Activated naive CD8-positive, alpha-beta T cell treated with anti-CD3 and anti-CD28 coated beads, Interleukin-2, amount 50 U/mL, for 24 hours (primary cell): ENCODE measurements at regions not wholly inside any gene's neighbourhood (a gene's known extent, or its start where the extent isn't known, plus 50 kb on each side); places are given as distances from the start of the nearest gene placed in this dataset.

Experiments used
- ATAC-seq: fragments of 150-1000 bp; cut with Tn5 transposase; one replicate; pipeline ENCODE4 v1.10.0; 2021
- DNase-seq: peaks from one replicate; pipeline ENCODE4 v3.0.0; 2021
- H3K27ac Mint-ChIP-seq: one replicate; pipeline ENCODE4 v1.8.0; 2021; ENCODE audit warnings: mild to moderate bottlenecking, mixed read lengths
- H3K27me3 Mint-ChIP-seq: one replicate; pipeline ENCODE4 v1.8.0; 2021; ENCODE audit warnings: mixed read lengths
- H3K36me3 Mint-ChIP-seq: one replicate; pipeline ENCODE4 v1.8.0; 2021; ENCODE audit warnings: low read depth, mixed read lengths
- H3K4me1 Mint-ChIP-seq: one replicate; pipeline ENCODE4 v1.8.0; 2021; ENCODE audit warnings: mixed read lengths
- H3K4me3 Mint-ChIP-seq: one replicate; pipeline ENCODE4 v1.8.0; 2021; ENCODE audit warnings: mild to moderate bottlenecking, moderate library complexity, mixed read lengths
- H3K9me3 Mint-ChIP-seq: one replicate; pipeline ENCODE4 v1.8.0; 2021; ENCODE audit warnings: mixed read lengths

DNA sequence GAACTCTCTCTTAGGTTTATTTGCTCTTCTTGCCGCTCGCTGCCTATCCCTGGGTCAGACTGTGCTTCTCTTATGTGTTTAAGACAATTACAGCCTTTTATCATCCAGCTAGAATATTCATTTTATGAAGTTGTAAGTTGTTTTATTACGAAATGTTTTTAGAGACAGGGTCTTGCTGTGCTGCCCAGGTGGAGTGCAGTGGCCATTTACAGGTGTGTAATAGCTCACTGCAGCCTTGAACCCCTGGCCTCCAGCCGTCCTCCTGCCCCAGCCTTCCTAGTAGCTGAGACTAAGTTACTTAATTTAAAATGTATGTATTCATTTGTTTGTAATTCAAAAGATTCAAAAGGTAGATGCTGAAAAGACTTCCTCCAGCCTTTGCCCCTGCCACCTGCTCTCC lies 99.0 kb upstream of the KIF26B start:
- H3K4me1 Mint-ChIP-seq, result peaks cover 12% of the 10 kb centered on the region
- H3K36me3 Mint-ChIP-seq, result no peaks in the 10 kb centered on the region
- no peak overlapping the region for H3K27ac Mint-ChIP-seq
- DNase-seq, result no peak
- H3K4me3 Mint-ChIP-seq, result no peak overlapping the region
- no peaks in the 10 kb centered on the region for H3K9me3 Mint-ChIP-seq
- no peak for ATAC-seq
- H3K27me3 Mint-ChIP-seq, result peaks cover 14% of the 10 kb centered on the region

DNA sequence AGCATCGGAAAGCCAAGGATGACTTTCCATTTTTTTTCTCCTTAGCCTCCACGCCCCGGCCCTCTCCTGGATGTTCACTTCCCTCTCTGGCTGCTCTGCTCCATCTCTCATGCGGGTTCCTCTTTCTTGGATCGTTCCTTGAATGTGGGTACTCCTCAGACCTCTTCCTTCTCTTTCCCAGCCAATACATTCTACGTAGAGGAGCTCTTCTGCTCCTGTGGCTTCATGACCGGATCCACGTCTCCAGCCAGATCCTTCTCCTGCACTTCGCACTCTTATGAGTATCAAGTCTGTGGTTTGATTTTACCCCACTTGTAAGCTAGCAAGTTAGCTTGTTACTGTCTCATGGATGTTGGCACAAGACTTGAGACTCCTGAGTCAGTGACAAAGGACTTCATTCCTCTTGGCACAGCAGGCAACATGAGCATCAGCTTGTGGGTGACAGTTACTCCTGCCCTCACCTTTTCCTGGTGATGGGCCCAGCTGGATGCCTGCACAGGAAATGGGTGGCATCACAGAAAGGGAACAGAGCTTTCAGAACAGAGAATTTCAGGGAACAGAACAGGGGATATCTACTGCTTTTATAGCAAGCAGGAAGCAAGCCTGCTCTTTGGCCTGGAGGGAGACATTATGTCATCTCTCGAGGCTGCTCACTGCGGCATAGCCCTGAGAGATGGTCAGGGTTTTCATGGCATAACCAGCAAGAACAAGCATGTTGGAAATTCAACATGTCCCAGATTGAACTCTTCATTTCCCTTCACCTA lies 100.1 kb upstream of the KIF26B start:
- ATAC-seq (no peak), DNase-seq (no peak)
- Mint-ChIP-seq H3K36me3 (no peaks in the 10 kb centered on the region), H3K4me1 (peaks cover 12% of the 10 kb centered on the region), H3K27me3 (peaks cover 14% of the 10 kb centered on the region), H3K9me3 (no peaks in the 10 kb centered on the region), H3K27ac (no peak overlapping the region), H3K4me3 (no peak overlapping the region)

DNA sequence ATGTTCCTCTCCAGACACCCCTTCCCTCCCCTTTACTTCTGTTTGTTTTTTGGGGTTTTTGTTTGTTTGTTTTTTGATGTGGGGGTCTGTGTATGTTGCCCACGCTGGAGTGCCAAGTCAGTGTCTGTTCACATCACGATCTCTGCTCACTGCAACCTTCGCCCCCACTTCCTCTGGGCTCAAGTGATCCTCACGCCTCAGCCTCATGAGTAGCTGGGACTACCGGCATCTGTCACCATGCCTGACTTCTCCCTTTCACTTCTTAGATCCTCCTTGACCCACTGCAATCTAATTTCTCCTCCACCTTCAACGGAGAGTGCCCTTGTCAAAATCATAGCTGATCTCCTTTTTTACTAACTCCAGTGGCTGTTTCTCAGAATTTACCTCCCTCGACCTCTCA lies 100.7 kb upstream of the KIF26B start:
- H3K9me3 Mint-ChIP-seq, result no peaks in the 10 kb centered on the region
- no peak overlapping the region for H3K4me3 Mint-ChIP-seq
- H3K36me3 Mint-ChIP-seq, result no peaks in the 10 kb centered on the region
- no peak overlapping the region for H3K27ac Mint-ChIP-seq
- H3K4me1 Mint-ChIP-seq, result peaks cover 12% of the 10 kb centered on the region
- ATAC-seq (no peak), DNase-seq (no peak)
- peaks cover 14% of the 10 kb centered on the region for H3K27me3 Mint-ChIP-seq

DNA sequence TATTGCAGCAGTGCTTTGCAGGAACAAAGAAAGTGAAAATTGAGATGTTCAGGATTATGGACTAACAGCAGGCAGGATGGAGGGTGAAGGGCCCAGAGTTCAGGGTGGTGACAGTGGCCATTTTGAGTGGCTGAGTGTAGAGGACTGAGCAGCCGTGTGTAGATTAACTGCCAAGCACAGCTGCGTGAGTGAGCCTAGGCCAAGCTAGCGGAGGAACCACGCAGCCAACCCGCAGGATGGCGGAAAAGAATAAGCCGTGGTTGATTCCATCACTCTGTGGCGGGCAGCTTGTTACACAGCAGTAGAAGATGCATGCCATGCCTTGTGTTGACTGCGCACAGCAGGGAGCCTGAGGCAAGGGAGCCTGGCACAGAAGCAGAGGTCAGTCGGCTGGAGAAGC lies 102.5 kb upstream of the KIF26B start:
- ATAC-seq (no peak), DNase-seq (no peak)
- Mint-ChIP-seq H3K4me3 (peak overlapping the region; percentile 39), H3K27ac (no peak overlapping the region), H3K36me3 (no peaks in the 10 kb centered on the region), H3K4me1 (peaks cover 12% of the 10 kb centered on the region), H3K9me3 (no peaks in the 10 kb centered on the region), H3K27me3 (peaks cover 14% of the 10 kb centered on the region)

DNA sequence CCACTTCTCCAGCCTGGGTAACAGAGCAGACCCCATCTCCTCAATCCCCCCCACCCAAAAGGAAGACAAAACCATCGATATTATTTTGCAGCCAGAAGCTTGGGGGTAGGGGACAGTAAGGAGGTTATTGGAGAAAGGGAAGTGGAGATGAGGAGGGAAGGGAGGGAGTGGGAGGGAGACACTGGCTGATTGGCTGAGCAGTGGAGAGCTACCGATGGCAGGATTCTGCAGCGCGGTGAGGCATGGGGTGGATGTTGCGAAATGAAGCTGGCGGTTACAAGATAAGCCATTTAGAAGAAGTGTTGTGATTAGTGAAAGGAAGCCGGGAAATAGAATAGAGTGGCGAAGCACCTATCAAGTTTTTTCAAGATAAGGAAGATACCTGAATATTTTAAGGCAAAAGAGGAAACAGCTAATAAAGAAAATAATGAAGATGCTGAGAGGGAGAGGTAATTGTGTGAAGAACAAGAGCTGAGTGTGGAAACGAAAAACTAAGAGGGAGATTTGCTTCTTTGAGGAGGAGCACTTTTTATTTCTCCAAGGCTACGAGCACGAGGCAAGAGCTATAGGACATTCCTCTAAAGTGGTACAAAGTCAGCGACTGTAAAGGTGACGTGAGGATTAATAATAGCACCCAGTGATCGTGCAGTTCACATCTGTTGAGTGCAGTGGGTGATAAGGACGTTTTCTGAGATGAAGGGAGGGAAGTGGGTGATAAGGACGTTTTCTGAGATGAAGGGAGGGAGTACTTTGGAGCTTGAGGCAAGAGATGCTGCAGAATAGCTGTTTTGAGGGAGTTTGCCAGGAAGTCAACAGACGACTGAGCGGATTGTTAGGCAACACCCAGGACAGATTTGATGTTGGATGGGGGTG lies 103.2 kb upstream of the KIF26B start:
- peak; percentile 18 for ATAC-seq

DNA sequence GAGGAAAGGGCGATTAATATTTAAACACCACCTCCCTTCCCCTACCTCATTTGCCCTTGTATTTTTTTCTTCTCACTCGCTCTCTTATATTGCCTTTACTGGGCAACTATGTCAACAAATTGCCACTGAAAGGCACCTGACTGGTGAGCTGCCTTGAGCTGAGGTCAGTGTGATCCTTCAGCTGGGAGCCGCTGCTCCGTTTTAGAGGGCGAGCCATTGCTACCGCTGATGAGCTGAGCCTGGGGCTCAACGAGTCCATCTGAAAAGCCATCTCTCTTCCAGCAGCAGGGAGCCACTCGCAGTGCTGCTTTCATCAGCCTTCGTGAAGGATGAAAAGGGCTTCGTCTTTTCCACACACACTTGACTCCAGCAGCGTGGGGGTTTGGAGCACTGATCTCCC lies 108.0 kb upstream of the KIF26B start:
- no peak for ATAC-seq

More for the DNA sequence above, 103.2 kb upstream of the KIF26B start:
- Mint-ChIP-seq H3K4me3 (peak overlapping the region; percentile 39), H3K27ac (peak overlapping the region; percentile 52), H3K27me3 (peaks cover 14% of the 10 kb centered on the region), H3K4me1 (peaks cover 12% of the 10 kb centered on the region), H3K36me3 (no peaks in the 10 kb centered on the region), H3K9me3 (no peaks in the 10 kb centered on the region)
- peak; percentile 12 for DNase-seq

DNA sequence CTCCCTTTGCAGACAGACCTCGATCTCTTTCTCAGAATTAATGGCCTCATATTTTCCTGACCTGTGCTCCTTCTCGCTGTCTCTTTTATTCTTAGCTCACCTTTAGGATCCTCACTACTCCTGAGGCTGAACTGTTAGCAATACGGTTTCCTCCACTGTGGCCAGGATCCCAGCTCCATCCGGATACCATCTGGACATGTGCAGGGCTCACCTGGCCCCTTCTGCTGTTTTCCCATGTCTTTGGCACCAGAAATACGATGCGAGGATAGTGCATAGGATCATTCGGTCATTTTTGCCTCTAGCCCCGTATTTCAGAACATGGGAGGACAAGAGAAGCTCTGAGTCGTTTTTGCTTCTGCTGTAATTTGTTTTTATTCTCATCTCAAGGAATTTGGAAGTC lies 108.5 kb upstream of the KIF26B start:
- Mint-ChIP-seq H3K27ac (no peak overlapping the region), H3K36me3 (no peaks in the 10 kb centered on the region), H3K4me1 (peaks cover 4% of the 10 kb centered on the region), H3K9me3 (no peaks in the 10 kb centered on the region), H3K4me3 (no peak overlapping the region), H3K27me3 (peaks cover 3% of the 10 kb centered on the region)
- no peak for DNase-seq
- no peak for ATAC-seq

More for the DNA sequence above, 108.0 kb upstream of the KIF26B start:
- no peak overlapping the region for H3K27ac Mint-ChIP-seq
- no peak for DNase-seq
- no peak overlapping the region for H3K4me3 Mint-ChIP-seq
- peaks cover 7% of the 10 kb centered on the region for H3K27me3 Mint-ChIP-seq
- H3K4me1 Mint-ChIP-seq, result peaks cover 9% of the 10 kb centered on the region
- H3K9me3 Mint-ChIP-seq, result no peaks in the 10 kb centered on the region
- no peaks in the 10 kb centered on the region for H3K36me3 Mint-ChIP-seq

DNA sequence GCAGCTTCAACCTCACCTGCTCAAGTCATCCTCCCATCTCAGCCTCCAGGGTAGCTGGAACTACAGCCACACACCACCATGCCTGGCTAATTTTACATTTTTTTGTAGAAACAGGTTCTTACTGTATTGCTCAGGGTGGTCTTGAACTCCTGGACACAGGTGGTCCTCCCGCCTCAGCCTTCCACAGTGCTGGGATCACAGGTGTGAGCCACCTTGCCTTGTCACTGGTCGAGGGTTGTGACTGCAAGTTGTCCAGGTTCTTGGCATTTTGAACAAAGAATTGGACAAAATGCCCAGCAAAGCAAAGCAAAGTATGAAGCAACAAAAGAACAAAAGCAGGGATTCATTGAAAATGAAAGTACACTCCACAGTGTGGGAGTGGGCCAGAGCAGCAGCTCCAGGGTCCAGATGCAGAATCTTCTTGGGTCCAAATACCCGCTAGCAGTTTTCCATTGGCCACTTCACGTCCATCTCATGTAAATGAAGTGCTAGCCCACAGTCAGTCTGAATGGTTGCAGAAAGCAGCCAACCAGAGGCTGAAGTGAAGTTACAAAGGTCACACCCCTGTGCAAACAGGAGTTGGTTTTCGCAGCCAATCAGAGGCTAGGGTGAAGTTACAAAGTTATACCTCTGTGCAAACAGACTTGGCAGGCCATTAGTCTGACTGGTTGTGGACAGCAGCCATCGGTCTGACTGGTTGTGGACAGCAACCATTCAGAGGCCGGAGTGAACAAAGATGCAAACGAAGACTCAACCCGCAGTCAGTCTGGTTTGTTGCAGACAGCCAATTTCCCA lies 109.5 kb upstream of the KIF26B start:
- ATAC-seq, result no peak
- Mint-ChIP-seq H3K4me1 (peaks cover 2% of the 10 kb centered on the region), H3K27me3 (no peaks in the 10 kb centered on the region), H3K36me3 (no peaks in the 10 kb centered on the region), H3K27ac (no peak overlapping the region), H3K4me3 (no peak overlapping the region), H3K9me3 (no peaks in the 10 kb centered on the region)
- no peak for DNase-seq

DNA sequence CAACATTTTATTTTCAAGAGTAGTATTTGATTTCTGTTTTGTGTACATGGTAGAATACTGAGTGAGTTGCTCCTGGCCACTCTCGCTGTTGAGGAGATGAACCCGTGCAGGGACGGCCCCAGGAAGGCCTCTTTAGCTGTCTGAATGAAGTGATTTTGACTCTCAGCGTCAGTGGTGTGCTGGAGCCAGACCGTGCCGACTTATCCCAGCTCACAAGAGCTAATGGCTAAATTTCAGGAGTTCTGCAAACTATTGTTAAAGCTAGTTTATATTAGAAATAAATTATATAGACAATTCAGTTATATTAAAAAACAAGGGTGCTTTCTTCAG lies 111.2 kb upstream of the KIF26B start:
- Mint-ChIP-seq H3K9me3 (no peaks in the 10 kb centered on the region), H3K27me3 (no peaks in the 10 kb centered on the region), H3K27ac (no peak overlapping the region), H3K4me1 (peaks cover 2% of the 10 kb centered on the region), H3K36me3 (no peaks in the 10 kb centered on the region), H3K4me3 (no peak overlapping the region)
- DNase-seq (no peak), ATAC-seq (no peak)

DNA sequence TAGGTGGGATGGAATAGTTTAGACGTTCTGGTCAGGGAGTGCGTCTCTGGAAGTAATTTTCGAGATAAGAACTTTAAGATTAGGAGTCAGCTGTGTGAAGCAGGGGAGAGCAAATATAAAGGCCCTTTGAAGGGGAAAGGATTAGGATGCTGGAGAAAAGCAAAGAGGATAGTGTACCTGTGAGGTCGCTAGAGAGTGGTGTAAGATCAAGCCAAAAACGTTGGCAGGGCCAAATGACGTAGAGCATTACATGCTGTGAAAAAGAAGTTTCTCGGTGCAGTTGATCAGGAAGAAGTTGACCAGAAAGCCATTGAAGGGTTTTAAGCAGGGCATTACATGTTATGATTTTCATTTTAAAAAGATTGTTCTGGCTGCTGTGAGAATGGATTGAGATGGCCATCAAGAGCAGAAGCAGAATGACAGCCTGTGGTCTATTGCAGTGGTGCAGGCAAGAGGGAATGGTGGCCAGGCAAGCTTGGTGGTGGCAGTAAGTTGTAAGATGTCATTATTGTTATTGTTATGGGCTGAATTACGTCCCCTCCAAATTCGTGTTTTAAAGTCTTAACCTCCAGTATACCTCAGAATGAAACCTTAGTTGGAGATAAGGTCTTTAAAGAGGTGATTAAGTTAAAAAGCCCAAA lies 113.6 kb upstream of the KIF26B start:
- no peak overlapping the region for H3K27ac Mint-ChIP-seq
- no peaks in the 10 kb centered on the region for H3K27me3 Mint-ChIP-seq
- H3K4me3 Mint-ChIP-seq, result no peak overlapping the region
- no peaks in the 10 kb centered on the region for H3K9me3 Mint-ChIP-seq
- DNase-seq, result no peak
- no peaks in the 10 kb centered on the region for H3K36me3 Mint-ChIP-seq
- no peak for ATAC-seq
- H3K4me1 Mint-ChIP-seq, result peaks cover 1% of the 10 kb centered on the region

DNA sequence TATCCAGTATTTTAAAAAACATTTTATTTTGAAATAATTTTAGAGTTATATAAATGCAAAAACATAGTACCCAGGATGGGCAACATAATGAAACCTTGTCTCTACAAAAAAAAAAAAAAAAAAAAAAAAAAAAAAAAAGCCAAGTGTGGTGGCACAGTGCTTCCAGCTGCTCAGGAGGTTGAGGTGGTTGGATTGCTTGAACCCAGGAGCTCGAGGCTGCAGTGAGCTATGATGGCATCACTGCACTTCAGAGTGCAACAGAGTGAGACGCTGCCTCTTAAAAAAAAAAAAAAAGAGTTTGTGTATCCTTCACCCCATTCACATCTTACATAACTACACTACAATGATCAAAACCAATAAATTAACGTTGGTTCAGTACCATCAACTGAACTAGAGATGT lies 115.6 kb upstream of the KIF26B start:
- no peaks in the 10 kb centered on the region for H3K9me3 Mint-ChIP-seq
- no peak overlapping the region for H3K27ac Mint-ChIP-seq
- H3K36me3 Mint-ChIP-seq, result no peaks in the 10 kb centered on the region
- H3K4me1 Mint-ChIP-seq, result no peaks in the 10 kb centered on the region
- no peak overlapping the region for H3K4me3 Mint-ChIP-seq
- no peak for DNase-seq
- no peaks in the 10 kb centered on the region for H3K27me3 Mint-ChIP-seq
- ATAC-seq, result no peak

DNA sequence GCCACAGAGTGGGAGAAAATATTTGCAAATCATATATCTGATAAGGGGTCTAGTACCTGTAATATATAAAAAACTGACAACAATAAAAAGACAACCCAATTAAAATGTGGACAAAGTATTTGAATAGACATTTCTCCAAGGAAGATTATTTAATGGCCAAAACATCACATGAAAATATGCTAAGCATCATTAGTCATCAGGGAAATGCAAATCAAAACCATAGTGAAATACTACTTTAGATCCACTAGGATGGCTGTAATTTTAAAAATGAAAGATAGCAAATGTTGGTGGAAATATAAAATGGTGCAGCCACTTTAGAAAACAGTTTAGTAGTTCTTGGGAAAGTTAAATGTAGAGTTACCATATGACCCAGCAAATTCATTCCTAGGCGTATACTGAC lies 118.7 kb upstream of the KIF26B start:
- ATAC-seq, result no peak
- Mint-ChIP-seq H3K9me3 (no peaks in the 10 kb centered on the region), H3K27me3 (no peaks in the 10 kb centered on the region), H3K4me1 (no peaks in the 10 kb centered on the region), H3K27ac (no peak overlapping the region), H3K4me3 (no peak overlapping the region), H3K36me3 (no peaks in the 10 kb centered on the region)
- DNase-seq, result no peak

DNA sequence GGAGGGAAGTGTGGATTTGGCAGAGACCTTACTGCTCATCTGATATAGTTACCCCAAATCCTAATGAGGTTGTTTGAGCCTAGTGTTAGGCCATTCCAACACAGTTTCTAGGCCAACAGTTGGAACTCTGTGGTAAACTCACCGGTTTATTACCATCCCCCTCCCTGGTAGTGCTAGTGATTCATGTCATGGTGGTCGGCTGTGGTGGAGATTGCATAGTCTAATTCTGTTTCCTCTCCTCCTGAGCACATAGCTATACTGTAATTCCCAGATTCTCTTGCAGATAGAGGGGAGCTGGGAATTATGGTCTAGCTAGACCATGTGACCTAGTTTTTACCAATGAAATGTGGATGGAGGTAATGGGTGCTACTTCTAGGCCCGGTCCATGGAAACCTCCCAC lies 123.7 kb upstream of the KIF26B start:
- DNase-seq (no peak), ATAC-seq (no peak)

DNA sequence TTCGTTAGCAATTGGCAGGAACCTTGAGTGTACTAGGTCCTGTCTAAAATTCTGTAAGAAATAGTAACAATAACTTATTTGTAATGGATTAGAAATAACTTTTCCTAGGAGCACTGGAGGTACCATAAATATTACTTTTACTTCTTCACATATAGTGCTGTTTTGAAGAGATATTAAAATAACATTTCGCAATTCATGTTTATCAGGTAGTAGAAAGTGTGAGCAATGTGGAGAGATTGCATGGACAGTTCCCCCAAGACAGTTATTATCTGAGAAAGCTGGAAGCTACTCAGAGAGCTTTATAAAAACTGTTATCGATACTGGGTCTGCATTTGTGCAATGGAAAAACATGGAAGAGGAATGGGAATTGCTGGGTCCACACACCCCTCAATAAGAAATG lies 128.5 kb upstream of the KIF26B start:
- DNase-seq, result no peak
- Mint-ChIP-seq H3K36me3 (no peaks in the 10 kb centered on the region), H3K27ac (no peak overlapping the region), H3K9me3 (no peaks in the 10 kb centered on the region), H3K4me1 (peaks cover 4% of the 10 kb centered on the region), H3K27me3 (no peaks in the 10 kb centered on the region), H3K4me3 (no peak overlapping the region)
- no peak for ATAC-seq

More for the DNA sequence above, 123.7 kb upstream of the KIF26B start:
- Mint-ChIP-seq H3K27ac (no peak overlapping the region), H3K36me3 (no peaks in the 10 kb centered on the region), H3K27me3 (no peaks in the 10 kb centered on the region), H3K9me3 (no peaks in the 10 kb centered on the region), H3K4me1 (peaks cover 4% of the 10 kb centered on the region), H3K4me3 (no peak overlapping the region)
